HG03108 (cell line): ENCODE measurements at regions not wholly inside any gene's neighbourhood (a gene's known extent, or its start where the extent isn't known, plus 50 kb on each side); places are given as distances from the start of the nearest gene placed in this dataset.
"Not testable (repeated sequence)": the region's sequence is repeated elsewhere in the genome, so short reads cannot be mapped to it uniquely, and the experiment has no call there.

Source experiments
- ATAC-seq: cut with Tn5 transposase; IDR thresholded peaks from one replicate; pipeline ENCODE4 v1.9.1; 2021; ENCODE audit warnings: moderate library complexity; ENCODE audit not compliant: unreplicated experiment

DNA sequence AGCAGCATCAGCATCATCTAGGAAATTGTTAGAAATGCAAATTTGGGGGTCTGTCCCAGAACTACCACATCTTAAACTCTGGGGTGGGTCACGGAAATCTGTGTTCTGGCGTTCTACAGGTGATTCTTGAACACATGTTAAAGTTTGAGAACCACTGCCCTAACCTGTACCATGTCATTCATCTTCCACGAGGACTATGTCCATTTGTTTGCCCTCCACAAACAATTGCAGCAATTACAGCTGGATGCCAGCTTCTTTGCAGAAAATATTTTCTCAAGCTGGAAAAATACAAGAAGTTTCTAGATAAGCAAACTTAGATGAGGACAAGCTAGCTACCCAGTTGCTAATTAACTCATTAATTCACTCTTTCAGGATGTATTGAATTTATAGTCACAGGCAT, 54.1 kb downstream of the MAFB start:
- no peak for ATAC-seq

DNA sequence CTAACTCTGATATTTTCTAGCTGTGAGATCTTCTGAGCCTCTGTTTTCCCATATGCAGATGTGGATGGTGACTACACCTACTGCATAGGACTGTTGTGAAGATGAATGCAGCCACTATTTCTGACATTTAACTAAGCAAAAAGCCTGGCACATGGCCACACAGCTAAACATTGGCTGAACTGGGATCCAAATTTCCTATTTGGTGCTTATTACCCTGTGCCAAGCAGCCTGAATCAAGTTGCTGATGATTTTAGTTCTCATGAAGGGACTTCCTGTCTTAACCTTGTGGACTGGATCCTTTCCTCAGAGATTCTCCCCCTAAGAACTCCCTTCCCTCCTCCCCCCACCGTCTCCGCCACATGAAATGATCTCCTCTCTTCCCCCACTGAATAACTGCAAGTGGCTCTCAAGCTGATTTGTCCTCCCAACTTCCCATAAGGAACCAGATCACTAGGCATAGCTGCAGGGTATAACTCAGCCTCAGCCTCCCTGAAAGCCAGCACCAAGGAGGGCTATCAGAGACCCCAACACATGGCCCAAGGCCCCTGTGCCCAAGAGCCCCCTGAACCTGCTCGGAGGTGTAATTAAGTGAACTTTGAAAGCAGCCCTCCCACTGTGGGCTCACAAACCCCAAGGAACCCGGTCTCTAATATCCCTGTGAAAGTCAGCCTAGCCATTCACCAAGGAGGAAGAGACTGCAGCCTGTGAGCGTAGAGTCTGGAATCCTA, 55.7 kb downstream of the MAFB start:
- ATAC-seq = no peak

DNA sequence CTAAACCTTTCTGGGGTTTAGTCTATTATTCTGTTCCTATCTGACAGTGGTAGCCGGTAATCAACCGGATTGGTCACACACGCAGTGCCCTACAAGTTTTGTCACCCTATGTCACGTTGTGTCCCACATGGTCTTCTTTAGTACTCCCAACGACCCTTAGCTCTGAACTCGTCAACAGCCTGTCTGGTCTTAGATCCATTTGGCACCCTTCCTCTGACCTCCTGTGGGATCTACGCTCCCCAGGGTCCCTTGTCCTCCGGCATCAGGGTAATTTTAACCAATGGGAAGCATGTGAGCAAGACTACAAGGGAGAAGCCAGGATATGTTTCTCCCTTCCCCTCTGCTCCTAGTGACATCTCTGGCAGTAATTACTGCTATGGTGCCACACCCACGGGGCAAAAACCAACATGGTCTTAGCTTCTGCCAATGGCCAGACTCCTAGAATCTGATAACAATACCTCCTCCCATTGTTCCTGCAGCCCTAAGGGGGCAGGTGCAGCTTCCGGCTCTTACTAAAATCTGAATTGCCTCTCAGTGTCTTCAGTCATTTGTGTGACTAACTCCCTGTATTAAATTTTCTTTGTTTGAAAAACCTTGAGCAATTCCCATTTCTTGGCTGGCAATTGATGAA, 56.6 kb downstream of the MAFB start:
- no peak for ATAC-seq

DNA sequence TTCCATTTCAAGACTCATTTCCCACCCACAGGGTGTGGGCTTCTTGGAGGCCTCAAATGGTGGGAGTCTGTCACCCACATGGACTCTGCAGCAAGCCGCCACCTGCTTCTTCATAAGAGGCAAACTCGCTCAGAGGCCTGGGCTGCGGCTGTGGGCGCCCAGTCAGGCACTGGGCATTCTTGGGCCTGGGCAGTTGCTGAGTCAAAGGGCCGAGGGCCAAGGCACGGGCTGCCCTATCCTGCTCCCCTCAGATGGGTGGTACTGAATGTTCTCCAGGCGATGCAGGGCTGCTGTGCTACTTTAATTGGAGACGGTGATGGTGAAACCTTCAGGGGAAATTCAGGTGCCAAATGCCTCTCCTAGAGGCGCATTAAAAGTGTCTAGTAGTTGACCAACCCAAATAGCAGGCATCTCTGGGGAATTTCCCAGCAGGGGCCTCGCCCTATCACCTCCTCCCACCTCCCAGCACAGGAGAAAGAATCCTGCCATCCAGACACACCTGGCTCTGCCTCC, 57.9 kb downstream of the MAFB start:
- no peak for ATAC-seq

DNA sequence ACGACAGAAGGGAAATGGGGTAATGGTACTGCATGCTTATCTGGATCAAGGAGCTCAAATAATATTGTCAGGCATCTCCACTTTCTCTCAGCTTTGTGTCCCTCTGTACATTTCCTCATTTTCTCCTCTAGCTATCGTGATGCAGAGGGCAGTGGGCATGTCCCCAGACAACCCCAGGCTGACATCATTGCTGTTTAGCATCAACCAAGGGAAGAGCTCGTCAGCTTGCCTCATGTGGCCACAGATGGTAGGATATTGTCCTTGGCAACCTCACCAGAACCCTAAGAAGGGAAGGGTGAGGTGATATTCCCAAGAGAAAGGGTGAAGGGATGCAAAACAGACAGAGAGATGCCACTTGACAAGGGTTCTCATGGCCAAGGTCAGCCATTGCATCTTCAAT, 58.3 kb downstream of the MAFB start:
- ATAC-seq = no peak

DNA sequence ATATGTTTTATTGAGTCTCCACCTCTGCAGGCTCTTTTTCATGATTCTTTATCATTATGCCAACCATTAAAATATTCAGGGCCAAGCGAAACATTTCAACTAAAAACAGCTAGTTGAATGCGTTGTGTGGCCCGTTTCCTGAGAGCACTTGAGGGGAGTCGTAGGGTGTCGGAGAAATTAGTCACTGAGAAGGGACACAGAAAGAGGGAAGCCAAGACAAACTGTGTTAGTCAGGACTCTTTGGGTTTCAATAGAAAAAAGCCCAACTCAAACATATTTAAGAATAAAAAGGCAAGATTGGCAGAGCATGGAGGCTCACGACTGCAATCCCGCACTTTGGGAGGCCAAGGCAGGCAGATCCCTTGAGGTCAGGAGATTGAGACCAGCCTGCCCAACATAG, 58.9 kb downstream of the MAFB start:
- no peak for ATAC-seq

DNA sequence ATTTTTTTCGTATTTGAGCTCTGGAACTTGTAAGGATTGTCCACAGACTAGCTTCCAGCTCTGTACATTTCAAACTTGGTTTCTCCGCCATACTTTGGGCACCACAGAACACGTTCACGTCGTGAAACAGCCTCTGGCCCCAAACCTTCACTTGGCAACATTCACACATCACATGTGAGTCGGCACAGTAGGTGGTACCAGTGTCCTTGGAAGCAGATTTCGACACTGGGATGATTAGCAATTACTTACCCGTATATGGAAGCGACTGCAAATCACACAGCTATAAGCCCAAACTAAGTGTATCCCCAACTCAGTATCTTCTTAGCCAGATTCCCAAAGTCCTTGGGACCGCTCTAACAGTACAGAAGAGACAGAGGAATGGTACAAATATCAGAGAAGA, 60.2 kb downstream of the MAFB start:
- ATAC-seq = no peak

DNA sequence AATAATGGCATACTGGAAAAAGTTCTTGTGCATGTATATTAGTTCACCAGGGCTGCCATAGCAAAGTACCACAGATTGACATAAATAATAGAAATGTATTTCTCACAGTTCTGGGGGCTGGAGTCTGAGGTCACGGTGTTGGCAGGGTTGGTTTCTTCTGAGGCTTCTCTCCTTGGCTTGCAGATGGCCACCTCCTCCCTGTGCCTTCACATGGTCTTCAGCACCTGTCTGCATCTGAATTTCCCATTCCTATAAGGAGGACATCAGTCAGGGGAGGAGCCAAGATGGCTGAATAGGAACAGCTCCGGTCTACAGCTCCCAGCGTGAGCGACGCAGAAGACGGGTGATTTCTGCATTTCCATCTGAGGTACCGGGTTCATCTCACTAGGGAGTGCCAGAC, 70.0 kb downstream of the MAFB start:
- ATAC-seq = not testable (repeated sequence)

DNA sequence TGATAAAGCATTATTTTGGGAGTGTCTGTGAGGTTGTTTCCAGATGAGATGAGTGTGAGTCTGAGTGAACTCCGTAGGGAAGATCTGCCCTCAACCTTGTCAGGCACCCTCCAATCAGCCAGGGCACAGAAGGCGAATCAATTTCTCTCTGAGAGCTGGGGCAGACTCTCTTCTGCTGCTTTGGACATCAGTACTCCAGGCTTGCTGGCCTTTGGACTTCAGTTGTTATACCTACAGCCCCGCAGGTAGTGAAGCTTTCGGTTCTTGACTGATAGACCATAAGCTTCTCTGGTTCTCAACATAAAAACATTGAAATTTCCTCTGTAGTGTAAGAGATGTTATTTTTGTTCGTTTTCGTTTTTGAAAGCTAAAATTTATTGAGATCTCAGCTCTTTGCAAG, 71.4 kb downstream of the MAFB start:
- no peak for ATAC-seq

DNA sequence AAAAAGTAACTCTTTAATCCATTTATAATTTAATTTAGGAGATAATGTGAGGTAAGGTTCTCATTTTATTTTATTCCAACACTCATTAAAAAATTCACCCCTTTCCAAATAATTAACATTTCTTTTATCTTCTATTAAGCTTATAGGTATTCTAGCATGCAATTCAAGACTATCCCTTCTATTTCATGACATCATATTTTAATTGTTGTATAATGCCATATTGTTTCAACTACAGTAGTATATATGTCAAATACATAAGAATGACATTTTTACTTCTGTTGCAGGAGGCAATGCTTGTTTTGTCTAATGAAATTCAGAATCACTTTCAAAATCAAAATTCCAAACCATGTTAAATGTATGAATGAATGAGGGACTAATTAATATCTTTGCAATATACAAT, 76.2 kb downstream of the MAFB start:
- no peak for ATAC-seq

DNA sequence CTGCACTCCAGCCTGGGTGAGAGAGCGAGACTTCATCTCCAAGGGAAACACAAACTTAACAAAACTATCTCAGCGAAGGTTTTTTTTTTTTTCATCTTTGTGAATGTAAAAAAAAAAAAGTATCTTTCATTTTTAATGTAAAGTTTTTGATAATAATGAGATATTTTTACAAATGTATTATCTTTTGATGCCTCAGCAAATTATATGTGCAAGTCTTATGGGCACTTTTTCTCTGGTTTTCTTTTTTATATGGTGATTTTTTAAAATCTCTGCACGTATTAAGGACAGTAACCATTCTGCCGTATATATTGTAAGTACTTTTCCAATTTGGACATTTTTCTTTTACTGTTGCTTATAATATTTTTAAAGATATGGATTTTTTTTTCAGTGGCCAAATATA, 76.8 kb downstream of the MAFB start:
- ATAC-seq = no peak

DNA sequence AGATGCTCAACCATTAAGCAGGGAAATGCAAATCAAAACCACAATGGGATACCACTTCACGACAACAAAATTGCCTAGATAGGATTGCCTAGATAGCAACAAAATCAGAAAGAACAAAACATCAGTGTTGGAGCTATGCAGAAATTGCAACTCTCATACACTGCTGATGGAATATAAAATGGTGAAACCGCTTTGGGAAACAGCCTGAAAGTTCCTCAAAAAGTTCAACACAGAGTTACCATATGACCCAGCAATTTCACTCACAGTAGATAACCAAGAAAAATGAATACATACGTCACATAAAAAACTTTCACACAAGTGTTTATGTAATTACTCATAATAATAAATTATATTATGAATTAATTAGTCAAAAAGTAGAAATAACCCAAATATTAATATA, 78.3 kb downstream of the MAFB start:
- no peak for ATAC-seq

DNA sequence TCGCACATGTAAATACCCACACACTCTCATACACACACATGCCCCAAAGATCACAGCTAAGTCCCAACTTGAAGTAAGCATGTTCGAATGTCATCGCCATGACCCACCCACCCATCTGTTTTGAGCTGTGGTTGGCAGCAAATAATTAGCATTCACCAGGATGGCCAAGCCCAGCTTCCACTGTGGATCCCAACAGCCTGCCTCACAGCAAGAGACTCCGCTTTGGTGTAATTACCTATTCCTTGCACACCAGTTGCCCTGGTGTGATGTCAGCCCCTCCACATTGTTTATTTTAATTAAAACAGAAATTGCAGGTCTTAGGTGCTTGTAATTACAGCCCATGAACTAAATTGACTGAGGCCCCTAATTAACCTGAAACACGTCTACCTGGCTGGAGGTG, 81.1 kb downstream of the MAFB start:
- ATAC-seq = no peak

DNA sequence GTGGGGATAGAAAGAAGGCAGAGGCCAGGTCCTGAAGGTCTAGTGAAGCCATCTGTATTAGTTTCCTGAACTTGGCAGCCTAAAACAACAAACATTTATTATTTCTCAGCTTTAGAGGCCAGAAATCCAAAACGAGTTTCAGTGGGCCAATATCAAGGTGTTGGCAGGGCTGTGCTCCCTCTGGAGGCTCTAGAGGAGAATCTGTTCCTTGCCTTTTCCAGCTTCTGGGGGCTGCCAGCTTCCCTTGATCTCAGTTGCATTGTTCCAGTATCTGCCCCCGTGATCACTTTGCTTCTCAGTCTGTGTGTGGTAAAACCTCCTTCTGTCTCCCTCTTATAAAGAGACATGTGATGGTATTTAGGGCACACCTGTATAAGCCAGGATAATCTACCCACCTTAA, 82.4 kb downstream of the MAFB start:
- no peak for ATAC-seq

DNA sequence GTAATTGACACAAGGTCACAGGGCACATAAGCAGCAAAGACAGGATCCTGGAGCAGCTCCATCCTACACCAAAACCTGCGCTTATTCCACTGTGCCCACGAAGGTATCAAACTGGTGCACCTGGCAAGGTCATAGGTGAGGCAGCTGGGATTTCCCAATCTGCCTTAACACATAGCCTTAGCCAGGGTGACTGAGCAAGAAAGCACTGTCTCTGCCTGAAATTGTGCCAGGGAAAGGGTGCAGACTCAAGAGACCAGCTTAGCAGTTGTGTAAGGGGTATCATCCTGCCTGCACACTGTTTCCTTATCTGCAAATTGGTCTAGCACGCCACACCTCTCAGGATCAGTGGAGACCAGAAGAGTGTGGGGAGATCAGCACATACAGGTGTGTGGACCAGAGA, 82.8 kb downstream of the MAFB start:
- ATAC-seq = no peak

DNA sequence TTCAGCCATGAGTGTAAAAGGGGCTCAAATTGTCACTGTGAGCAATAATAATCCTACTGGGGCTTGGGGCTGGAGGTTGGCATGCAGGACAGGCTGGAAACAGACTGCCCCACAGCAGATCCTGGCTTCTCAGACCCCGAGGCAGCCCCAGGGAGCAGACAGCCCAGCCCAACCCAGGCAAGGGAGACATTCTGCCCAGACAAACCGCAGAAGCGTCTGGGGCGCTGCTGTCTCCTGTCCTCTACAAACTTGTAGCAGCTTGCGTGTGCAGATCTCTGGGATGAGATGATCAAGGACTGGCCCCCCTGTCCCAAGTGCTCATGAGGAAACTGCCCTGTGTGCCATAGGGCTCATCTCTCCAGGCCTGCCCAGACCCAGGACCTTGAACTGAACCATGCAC, 84.6 kb downstream of the MAFB start:
- ATAC-seq = no peak

DNA sequence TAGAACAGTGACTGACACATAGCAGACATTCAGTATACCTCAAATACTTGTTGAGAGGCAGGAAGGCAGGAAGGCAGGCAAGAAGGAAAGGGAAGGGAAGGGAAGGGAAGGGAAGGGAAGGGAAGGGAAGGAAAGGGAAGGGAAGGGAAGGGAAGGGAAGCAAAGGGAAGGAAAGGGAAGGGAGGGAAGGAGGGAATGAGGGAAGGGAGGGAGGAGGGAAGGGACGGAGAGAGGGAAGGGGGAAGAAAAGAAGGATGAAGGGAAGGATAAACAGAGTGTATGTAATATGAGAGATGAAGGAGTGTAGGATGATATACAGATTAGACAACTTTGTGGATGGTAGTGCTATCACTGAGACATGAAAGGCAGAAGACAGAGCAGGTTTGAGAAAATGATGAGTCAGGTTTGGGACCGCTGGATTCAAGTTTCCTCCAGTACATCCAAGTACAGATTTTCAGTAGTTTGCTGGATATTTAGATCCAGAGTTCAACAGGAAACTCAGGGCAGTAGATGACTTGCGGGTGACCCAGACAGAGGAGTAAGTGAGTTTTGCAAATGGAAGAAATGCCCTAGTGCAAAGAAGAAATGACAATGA, 85.9 kb downstream of the MAFB start:
- no peak for ATAC-seq

DNA sequence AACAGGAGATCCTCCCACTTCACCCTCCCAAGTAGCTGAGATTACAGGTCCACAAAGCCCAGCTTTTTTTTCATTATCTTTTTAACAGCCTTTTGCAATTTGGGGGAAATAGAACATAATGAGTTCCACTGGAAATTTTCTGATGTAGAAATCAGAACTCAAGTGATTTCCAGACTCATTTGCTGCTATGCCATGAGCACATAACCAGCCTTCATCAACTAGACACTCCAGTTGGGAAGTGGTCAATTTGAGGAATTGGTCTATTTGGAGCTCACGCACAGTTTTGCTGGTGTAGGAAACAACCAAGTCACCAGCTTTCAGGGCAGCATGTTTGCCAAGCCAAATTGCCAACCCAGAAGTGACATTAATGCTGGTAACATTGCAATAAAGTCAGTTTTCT, 86.7 kb downstream of the MAFB start:
- no peak for ATAC-seq

DNA sequence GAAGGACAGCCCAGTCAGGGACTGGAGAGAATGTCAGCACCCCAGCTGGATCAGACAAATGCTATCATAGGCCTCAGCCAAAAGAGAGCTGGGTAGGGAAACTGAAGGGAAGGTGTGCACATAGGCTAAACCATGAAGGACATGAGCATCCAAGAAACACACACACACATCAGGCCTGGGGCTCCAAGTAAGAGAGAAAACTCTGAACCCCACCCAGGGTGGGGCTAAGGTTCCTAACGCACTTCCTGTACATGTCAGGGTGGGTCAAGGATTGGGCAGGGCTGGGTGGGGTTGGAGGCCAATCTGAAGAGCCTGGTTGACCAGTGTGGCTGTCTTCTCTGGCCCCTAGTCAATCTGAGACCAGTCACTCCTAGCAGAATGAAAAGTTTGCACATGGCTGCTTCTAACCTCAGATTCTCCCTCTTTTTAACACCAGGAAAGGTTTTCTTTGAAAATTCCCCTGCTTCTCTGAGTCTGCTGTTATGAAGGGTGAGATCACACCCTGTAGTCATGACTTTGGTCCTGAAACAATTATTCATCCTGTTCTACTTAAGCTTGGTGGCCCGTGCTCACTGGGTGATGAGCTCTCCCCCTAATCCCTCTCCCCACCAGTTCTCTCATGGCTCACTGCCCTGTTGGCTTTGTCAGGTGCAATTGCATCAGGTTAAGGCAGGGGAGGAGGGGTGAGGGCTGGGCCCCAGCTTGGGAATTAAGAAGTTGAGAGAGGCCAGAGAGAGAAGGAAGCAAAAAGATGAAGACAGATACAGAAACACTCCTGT, 88.4 kb downstream of the MAFB start:
- no peak for ATAC-seq

DNA sequence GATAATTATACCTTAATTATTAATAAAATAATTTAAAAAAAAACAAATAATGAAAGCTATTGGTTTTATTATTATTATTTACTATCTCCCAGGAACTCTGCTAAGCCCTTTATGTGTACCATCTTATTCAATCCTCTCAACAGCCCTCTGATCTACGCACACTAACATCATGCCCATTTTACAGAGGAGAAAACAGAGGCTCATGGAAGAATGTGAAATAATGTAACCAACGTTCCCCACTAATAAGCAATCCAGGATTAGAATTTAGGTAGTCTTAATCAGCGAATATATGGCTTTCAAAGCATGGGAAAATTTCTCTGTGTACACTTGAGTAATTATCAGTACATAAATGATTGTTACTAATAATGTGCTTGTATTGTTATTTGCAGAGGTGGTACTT, 89.0 kb downstream of the MAFB start:
- no peak for ATAC-seq

DNA sequence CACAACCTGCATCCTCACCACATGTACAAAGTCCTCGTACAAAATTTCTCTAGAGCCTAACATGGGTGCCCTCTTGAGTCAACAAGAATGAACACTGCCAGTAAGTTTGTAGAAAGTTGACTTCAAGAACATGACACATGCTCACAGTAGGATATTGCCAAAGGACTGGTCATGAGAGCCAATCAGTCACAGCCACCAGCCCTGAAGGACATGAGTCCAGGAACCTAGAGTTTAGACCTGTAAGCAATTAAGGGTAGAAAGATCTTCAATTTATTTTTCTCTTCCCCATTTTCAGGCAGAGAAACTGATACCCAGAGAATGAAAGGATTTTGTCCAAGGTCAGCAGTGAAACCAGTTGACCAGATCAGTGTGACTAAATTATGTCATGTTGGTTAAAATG, 96.1 kb downstream of the MAFB start:
- ATAC-seq = no peak

DNA sequence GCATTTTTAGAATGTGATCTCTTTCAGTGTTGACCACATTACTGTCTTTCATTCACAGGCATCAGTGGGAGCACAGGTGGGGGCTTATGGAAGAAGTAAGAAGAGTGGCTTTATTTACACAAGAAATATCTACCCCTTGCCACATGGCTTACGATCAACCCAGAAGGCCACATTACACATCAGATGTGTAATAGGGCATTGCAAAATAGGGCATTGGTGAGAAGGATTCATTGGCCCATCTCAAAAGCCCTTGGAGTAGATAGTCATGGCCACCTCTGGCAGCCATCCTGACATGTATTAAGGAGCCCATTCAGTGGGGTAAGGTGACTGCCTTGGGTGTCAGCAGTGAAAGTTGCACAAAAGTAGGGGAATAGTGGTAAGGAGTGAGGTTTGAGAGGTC, 97.5 kb downstream of the MAFB start:
- ATAC-seq = no peak
